ENCODE measurements at regions not wholly inside any gene's neighbourhood (a gene's known extent, or its start where the extent isn't known, plus 50 kb on each side); places are given as distances from the start of the nearest gene placed in this dataset.

DNA sequence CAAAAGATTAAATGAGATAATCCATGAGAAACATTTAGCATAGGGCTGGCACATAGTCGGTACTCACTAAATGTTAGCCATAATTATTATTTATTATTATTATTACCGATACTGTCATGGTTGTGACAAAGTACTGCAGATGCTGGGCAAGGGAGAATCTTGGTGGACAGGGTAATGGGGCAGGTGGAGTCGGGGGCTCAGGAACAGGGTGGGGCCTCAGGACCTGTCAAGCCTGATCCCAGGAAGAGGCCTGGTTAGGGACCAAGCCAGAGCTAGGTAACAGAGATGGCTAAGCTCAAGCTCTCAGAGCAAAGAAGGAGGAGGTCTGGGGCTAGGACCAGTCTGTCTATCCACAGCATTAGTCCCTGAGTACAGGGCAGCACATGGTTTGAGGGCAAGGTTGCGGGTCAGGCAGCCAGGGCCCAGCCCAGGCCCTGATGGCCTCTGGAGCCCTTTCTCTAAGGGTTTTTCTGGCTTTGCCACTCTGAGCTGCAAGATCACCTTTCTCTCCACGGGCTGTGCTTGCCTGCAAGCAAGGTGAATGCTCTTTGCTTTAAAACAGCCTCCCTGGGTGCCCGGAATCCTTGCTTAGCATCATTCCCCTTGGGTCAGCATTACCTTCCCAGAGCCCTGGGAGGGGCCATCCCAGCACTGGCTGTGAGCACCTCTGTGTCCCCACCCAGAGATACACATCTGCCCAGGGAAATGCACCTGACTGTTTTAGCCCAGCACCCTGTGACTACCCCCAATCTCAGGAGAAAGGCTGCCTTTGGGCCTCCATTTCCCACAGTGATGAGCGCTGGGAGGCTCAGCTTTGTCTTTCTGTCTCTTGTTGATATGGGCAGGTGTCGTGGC, 572.0 kb downstream of the PTPRU start:
- DNase-seq (ENCODE audit: insufficient read length) = no peak
- TF ChIP-seq POLR2AphosphoS5 (IDR thresholded peaks at IDR 0.05; ENCODE audit: low read depth, low read length) (no peak), POLR2A (IDR thresholded peaks at IDR 0.05; ENCODE audit: low read depth, low read length) (no peak), TAF1 (IDR thresholded peaks at IDR 0.05; ENCODE audit: borderline replicate concordance, low read depth, low read length) (no peak)
- FAIRE-seq = no peak

DNA sequence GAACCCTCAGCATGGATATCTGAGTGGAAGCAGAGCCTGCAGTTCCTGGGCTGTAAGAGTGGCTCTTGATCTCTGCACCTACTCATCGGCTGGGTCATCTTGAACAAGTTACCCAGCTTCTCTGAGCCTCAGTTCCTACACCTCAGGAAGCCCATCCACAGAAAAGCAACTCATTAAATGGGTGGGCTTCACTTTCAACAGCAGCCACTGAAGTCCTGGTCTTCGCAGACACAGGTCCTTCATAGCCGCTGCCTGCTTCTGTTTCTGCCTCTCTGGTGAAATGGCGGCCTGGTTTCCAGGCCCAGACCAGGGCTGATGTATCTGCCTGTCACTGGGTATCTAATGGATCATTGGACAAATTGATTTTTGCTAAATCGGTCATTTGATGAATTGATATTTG, 571.4 kb downstream of the PTPRU start:
- no peak for DNase-seq (ENCODE audit: insufficient read length)

DNA sequence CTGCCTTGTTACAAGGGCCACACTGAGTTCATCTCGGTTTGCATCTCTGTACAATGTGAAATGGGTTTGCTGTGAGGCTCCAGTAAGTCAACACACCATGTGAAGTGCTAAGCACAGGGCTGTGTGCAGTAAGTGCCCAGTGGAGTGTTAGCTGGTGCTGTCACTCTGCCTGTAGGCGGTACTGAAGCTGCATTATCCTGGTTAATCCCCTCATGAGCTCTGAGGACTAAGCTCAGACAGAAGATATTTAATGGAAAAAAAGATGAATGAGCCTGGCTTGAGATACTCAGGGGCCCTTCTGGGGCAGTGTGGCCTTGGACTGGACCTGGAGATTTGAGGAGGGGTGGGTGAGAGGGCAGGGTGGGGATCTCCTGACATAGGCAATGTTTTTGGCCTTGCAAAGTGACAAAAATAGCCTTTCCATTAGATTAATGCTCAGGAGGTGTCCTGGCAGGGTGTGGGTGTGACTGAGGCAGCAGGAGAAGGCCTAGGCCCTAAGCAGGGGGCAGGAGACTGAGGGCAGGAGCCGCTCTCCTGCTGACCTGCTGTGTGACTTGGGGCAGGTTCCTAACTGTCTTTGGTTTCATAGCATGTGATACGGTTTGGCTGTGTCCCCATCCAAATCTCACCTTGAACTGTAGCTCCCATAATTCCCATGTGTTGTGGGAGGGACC, 570.5 kb downstream of the PTPRU start:
- no peak for FAIRE-seq
- DNase-seq (ENCODE audit: insufficient read length) = no peak
- TF ChIP-seq POLR2A (IDR thresholded peaks at IDR 0.05; ENCODE audit: low read depth, low read length) (no peak), POLR2AphosphoS5 (IDR thresholded peaks at IDR 0.05; ENCODE audit: low read depth, low read length) (no peak), TAF1 (IDR thresholded peaks at IDR 0.05; ENCODE audit: borderline replicate concordance, low read depth, low read length) (no peak)

More for the DNA sequence above, 571.4 kb downstream of the PTPRU start:
- no peak for TF ChIP-seq TAF1 (IDR thresholded peaks at IDR 0.05; ENCODE audit: borderline replicate concordance, low read depth, low read length)
- TF ChIP-seq POLR2A (IDR thresholded peaks at IDR 0.05; ENCODE audit: low read depth, low read length) = no peak
- TF ChIP-seq POLR2AphosphoS5 (IDR thresholded peaks at IDR 0.05; ENCODE audit: low read depth, low read length) = no peak
- FAIRE-seq = no peak

DNA sequence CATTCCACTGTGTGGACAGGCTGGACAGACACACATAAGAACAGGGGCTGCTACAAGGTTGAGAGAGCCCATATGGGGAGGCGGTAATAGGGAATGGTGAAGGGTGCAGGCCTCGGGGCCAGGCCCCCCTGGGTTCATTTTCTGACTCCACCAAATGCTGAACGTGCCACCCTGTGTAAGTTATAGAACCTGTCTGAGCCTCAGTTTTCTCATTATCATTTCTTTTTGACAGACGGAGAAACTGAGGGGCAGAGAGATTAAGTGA, 569.5 kb downstream of the PTPRU start:
- no peak for FAIRE-seq
- TF ChIP-seq TAF1 (IDR thresholded peaks at IDR 0.05; ENCODE audit: borderline replicate concordance, low read depth, low read length) = no peak
- no peak for TF ChIP-seq POLR2AphosphoS5 (IDR thresholded peaks at IDR 0.05; ENCODE audit: low read depth, low read length)
- TF ChIP-seq POLR2A (IDR thresholded peaks at IDR 0.05; ENCODE audit: low read depth, low read length) = no peak
- DNase-seq (ENCODE audit: insufficient read length) = no peak

DNA sequence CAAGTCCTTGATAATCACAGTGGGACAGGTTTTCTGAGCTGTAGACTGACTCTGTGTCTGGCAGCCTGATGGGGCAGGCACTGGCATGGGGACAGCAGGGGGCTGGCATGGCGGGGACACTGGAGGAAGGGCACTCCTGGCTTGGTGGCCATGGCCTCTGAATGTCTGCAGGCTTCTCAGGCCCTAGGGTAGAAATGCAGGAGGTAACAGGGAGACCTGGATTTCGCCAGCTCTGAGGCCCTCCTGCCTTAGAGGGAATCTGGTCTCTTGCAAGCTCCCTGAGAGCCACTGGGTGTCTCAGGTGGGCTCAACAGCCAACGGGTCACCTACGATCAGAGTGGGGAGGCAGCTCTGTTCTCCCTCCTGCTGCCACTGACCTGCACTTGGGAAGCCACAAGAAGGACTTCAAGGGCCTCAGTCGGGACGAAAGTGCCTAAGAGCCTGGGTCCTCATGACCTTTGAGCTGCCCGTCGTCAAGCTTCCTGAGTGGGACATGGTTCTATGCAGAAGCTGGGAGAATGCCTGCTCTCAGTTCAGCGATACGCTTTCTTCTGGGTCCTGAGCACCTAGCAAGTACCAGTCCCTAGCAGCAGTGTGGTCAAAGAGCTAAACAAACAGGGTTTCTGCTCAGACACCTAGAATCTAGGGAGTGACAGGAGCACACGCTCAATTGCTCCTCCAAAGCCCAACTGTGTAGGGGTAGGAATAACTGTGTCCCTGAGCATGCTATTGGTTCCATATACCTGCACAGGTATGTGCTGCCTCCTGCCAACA, 569.0 kb downstream of the PTPRU start:
- no peak for TF ChIP-seq POLR2AphosphoS5 (IDR thresholded peaks at IDR 0.05; ENCODE audit: low read depth, low read length)
- TF ChIP-seq POLR2A (IDR thresholded peaks at IDR 0.05; ENCODE audit: low read depth, low read length) = no peak
- no peak for TF ChIP-seq TAF1 (IDR thresholded peaks at IDR 0.05; ENCODE audit: borderline replicate concordance, low read depth, low read length)
- no peak for DNase-seq (ENCODE audit: insufficient read length)
- FAIRE-seq = no peak

DNA sequence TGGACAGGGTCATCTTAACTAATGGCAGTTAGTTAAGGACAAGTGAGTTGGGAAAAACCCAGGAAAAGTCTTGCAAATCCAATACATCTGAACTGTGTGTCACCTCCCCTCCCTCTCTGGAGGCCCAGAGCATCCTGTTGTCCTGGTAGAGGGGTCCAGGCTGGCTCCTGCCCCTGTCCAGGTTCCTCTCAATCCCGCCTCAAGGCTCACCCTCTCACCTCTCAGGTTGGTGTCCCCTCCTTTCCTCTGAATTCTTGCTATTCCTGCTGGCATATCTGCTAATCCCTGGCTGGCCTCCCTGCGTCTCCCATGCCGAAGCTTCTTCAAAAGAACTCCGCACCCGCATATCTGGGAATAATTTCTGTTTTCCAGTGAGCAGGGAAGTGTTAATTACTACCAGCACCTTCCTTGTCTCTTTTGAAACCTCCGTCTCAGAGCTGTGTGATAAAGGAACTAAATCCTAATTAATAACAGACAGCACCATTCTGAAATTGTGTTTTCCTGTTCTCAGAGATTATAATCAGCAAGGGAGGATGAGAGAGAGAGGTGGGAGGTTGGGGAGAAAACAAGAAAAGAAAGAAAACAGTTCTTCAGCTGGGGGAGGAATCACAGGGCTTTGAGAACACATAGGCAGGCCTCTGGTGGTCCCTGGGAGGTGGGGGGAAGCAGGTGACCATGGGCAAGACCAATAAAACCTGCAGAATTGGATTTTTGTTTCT, 568.0 kb downstream of the PTPRU start:
- no peak for DNase-seq (ENCODE audit: insufficient read length)
- no peak for FAIRE-seq
- TF ChIP-seq POLR2AphosphoS5 (IDR thresholded peaks at IDR 0.05; ENCODE audit: low read depth, low read length) (no peak), TAF1 (IDR thresholded peaks at IDR 0.05; ENCODE audit: borderline replicate concordance, low read depth, low read length) (no peak), POLR2A (IDR thresholded peaks at IDR 0.05; ENCODE audit: low read depth, low read length) (no peak)

- no peak for FAIRE-seq
- TF ChIP-seq POLR2AphosphoS5 (IDR thresholded peaks at IDR 0.05; ENCODE audit: low read depth, low read length) = no peak
- TF ChIP-seq TAF1 (IDR thresholded peaks at IDR 0.05; ENCODE audit: borderline replicate concordance, low read depth, low read length) = no peak
- TF ChIP-seq POLR2A (IDR thresholded peaks at IDR 0.05; ENCODE audit: low read depth, low read length) = no peak
- DNase-seq (ENCODE audit: insufficient read length) = no peak
These were observed 567.2 kb downstream of the PTPRU start for GRCh38 chr1:29803486-29803885.

DNA sequence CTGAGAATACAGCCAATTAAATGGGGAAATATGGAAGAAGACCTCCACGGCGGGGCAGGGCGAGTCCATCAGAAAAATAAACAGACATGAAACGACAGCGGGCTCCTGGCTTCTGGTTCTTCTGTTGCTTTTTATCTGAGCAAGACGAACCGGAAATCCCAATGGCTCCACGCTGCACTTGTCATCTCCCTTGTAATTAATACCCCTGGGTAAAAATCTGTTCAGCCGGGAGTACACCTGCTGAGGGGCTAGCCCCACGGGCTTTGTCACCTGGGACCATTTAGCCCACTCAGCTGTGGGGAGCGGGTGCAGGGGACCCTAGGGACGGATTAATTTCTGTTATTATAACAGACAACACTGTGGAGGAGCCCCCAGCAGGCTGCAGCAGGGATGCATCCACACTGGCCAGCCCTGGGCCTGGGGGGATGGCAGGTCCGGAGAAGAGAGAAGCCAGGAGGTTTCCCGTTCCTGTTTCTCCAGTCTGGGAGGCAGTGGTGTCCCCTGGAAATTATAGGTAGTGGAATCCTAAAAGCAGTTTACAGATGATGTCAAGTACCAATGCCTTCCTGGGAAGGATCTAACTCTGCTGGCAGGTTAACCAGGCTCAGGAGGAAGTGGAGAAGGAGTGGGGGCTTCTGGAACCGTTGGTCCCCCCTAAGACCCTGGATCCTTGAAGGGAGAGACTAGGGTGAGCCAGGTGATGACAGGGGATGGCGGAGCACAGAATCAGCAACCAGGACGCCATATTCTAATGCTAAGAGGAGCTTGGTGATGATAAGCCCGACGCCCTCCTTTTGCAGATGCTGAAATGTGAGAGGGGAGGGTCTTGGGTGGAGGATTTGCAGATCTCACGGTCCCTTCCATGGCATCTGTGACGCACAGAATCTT, 566.1 kb downstream of the PTPRU start:
- DNase-seq (ENCODE audit: insufficient read length) (no peak), FAIRE-seq (no peak)
- TF ChIP-seq POLR2AphosphoS5 (IDR thresholded peaks at IDR 0.05; ENCODE audit: low read depth, low read length) (no peak), POLR2A (IDR thresholded peaks at IDR 0.05; ENCODE audit: low read depth, low read length) (no peak), TAF1 (IDR thresholded peaks at IDR 0.05; ENCODE audit: borderline replicate concordance, low read depth, low read length) (no peak)

- FAIRE-seq (no peak), DNase-seq (ENCODE audit: insufficient read length) (no peak)
- TF ChIP-seq POLR2AphosphoS5 (IDR thresholded peaks at IDR 0.05; ENCODE audit: low read depth, low read length) (no peak), TAF1 (IDR thresholded peaks at IDR 0.05; ENCODE audit: borderline replicate concordance, low read depth, low read length) (no peak), POLR2A (IDR thresholded peaks at IDR 0.05; ENCODE audit: low read depth, low read length) (no peak)
These were observed 565.2 kb downstream of the PTPRU start for GRCh38 chr1:29801561-29801973.

GRCh38 chr1:29801003-29801402, 564.7 kb downstream of the PTPRU start:
- no peak for TF ChIP-seq POLR2AphosphoS5 (IDR thresholded peaks at IDR 0.05; ENCODE audit: low read depth, low read length)
- no peak for TF ChIP-seq TAF1 (IDR thresholded peaks at IDR 0.05; ENCODE audit: borderline replicate concordance, low read depth, low read length)
- no peak for TF ChIP-seq POLR2A (IDR thresholded peaks at IDR 0.05; ENCODE audit: low read depth, low read length)
- DNase-seq (ENCODE audit: insufficient read length) (no peak), FAIRE-seq (no peak)
